ENCODE measurements at regions not wholly inside any gene's neighbourhood (a gene's known extent, or its start where the extent isn't known, plus 50 kb on each side); places are given as distances from the start of the nearest gene placed in this dataset.

DNA sequence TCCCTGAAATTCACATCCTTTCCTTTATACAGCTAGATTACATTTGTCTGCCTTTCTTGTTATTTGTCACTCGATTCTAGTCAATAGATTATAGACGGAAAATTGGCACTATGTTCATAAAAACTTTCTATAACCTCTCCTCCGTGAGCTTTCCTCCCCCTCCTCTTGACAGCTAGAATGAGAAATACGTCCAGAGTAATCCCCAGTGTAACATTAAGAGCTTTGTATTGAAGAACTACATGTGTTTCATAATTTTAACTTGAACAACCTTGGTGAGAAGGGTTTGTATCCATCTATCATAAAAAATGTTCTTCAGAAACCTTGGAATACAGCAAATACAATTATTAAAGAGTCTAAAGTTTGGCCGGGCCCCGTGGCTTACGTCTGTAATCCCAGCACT is 1707.4 kb downstream of the PCDH7 start:
- no peak overlapping the region for H3K4me3 ChIP-seq
- TF ChIP-seq, protein P1, sequence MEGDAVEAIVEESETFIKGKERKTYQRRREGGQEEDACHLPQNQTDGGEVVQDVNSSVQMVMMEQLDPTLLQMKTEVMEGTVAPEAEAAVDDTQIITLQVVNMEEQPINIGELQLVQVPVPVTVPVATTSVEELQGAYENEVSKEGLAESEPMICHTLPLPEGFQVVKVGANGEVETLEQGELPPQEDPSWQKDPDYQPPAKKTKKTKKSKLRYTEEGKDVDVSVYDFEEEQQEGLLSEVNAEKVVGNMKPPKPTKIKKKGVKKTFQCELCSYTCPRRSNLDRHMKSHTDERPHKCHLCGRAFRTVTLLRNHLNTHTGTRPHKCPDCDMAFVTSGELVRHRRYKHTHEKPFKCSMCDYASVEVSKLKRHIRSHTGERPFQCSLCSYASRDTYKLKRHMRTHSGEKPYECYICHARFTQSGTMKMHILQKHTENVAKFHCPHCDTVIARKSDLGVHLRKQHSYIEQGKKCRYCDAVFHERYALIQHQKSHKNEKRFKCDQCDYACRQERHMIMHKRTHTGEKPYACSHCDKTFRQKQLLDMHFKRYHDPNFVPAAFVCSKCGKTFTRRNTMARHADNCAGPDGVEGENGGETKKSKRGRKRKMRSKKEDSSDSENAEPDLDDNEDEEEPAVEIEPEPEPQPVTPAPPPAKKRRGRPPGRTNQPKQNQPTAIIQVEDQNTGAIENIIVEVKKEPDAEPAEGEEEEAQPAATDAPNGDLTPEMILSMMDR (IDR thresholded peaks at IDR 0.05) = no peak
- TF ChIP-seq POLR2A (IDR thresholded peaks at IDR 0.05) = no peak
- H3K27ac ChIP-seq = no peak overlapping the region
- DNase-seq = no peak
- H3K36me3 ChIP-seq (ENCODE audit: low read depth, missing control alignments) = no peaks in the 10 kb centered on the region
- H3K27me3 ChIP-seq = no peaks in the 10 kb centered on the region
- H3K4me1 ChIP-seq = no peaks in the 10 kb centered on the region
- no peaks in the 10 kb centered on the region for H3K9me3 ChIP-seq
- intact Hi-C loops (cut with DNase I; ENCODE audit: low total_unique reads) = no loop called here
- 56 to 61% methylated on average over 7 of the region's 7 CpGs for WGBS, 2 donors

GRCh38 chr4:32429151-32429550 is 1709.0 kb downstream of the PCDH7 start:
- intact Hi-C loops (cut with DNase I; ENCODE audit: low total_unique reads) = no loop called here
- Histone ChIP-seq H3K36me3 (ENCODE audit: low read depth, missing control alignments) (no peaks in the 10 kb centered on the region), H3K27me3 (no peaks in the 10 kb centered on the region), H3K27ac (no peak overlapping the region), H3K4me3 (no peak overlapping the region), H3K4me1 (no peaks in the 10 kb centered on the region), H3K9me3 (no peaks in the 10 kb centered on the region)
- TF ChIP-seq POLR2A (IDR thresholded peaks at IDR 0.05) = no peak
- TF ChIP-seq, protein P1 (IDR thresholded peaks at IDR 0.05) = no peak
- 68 to 71% methylated on average over 2 of the region's 2 CpGs for WGBS, 2 donors
- no peak for DNase-seq

- H3K4me3 ChIP-seq = no peak overlapping the region
- TF ChIP-seq POLR2A (IDR thresholded peaks at IDR 0.05) = no peak
- TF ChIP-seq, protein P1 (IDR thresholded peaks at IDR 0.05) = no peak
- no peaks in the 10 kb centered on the region for H3K36me3 ChIP-seq (ENCODE audit: low read depth, missing control alignments)
- 81 to 85% methylated on average over 2 of the region's 2 CpGs for WGBS, 2 donors
- intact Hi-C loops (cut with DNase I; ENCODE audit: low total_unique reads) = no loop called here
- H3K9me3 ChIP-seq = no peaks in the 10 kb centered on the region
- H3K27me3 ChIP-seq = no peaks in the 10 kb centered on the region
- H3K27ac ChIP-seq = no peak overlapping the region
- no peak for DNase-seq
- no peaks in the 10 kb centered on the region for H3K4me1 ChIP-seq
Measured at GRCh38 chr4:32435308-32435707, 1715.1 kb downstream of the PCDH7 start.

GRCh38 chr4:32436816-32437215 is 1716.6 kb downstream of the PCDH7 start:
- no peak for DNase-seq
- no peaks in the 10 kb centered on the region for H3K9me3 ChIP-seq
- no peaks in the 10 kb centered on the region for H3K36me3 ChIP-seq (ENCODE audit: low read depth, missing control alignments)
- H3K27me3 ChIP-seq = no peaks in the 10 kb centered on the region
- WGBS, 2 donors = 73 to 84% methylated on average over 3 of the region's 3 CpGs
- H3K27ac ChIP-seq = no peak overlapping the region
- no peak overlapping the region for H3K4me3 ChIP-seq
- TF ChIP-seq, protein P1 (IDR thresholded peaks at IDR 0.05) = no peak
- no peak for TF ChIP-seq POLR2A (IDR thresholded peaks at IDR 0.05)
- no peaks in the 10 kb centered on the region for H3K4me1 ChIP-seq
- intact Hi-C loops (cut with DNase I; ENCODE audit: low total_unique reads) = no loop called here

DNA sequence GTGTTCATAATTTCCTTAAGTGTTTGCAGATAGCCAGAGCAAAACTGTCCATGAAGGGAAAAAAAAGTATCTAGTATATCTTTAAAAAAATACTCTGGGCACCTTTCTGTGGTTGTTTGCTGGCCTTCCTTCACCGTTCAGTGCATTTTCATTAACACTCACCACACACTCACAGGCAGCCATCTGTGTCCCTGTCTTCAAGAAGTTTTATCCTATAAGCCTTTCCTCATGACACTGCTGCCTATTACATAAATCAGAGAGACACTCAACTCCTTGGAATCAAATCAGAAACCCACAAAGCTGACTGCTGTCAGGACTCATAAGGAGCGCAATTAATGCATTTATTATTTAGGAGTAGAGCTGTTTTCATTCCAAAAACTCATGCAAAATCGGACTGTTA is 1720.2 kb downstream of the PCDH7 start:
- DNase-seq = no peak
- no peak for TF ChIP-seq POLR2A (IDR thresholded peaks at IDR 0.05)
- TF ChIP-seq, protein P1 (IDR thresholded peaks at IDR 0.05) = no peak
- WGBS, 2 donors = 77 to 81% methylated on average over 3 of the region's 3 CpGs
- Histone ChIP-seq H3K27me3 (no peaks in the 10 kb centered on the region), H3K27ac (no peak overlapping the region), H3K4me3 (no peak overlapping the region), H3K9me3 (no peaks in the 10 kb centered on the region), H3K4me1 (no peaks in the 10 kb centered on the region), H3K36me3 (ENCODE audit: low read depth, missing control alignments) (no peaks in the 10 kb centered on the region)
- intact Hi-C loops (cut with DNase I; ENCODE audit: low total_unique reads) = no loop called here
